ENCODE measurements at regions not wholly inside any gene's neighbourhood (a gene's known extent, or its start where the extent isn't known, plus 50 kb on each side); places are given as distances from the start of the nearest gene placed in this dataset.

DNA sequence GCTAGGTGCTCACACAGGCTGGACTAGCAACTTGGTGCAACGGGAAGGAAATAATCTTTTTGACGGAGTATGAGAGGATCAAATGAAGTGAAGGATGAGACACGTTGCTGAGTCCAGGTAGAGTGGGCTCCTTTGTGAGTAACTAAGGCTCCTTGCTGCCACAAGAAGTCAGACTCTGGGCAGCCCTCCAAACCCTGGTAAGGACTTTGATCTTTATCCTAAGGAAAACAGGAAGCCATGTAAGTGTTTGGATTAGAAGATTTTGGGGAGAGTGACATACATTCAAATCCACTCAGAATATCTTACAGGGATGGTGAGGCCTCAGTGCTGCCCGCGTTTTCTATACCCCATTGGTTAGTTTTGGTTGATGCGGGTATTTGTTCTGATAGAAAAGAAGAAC lies 155.9 kb upstream of the RAG2 start:
- no peaks in the 10 kb centered on the region for H3K23me2 ChIP-seq (ENCODE audit: insufficient read length, low read depth, low read length, poor library complexity, severe bottlenecking)
- no peak overlapping the region for H2BK12ac ChIP-seq (ENCODE audit: insufficient read length, low read depth, low read length)
- no peak overlapping the region for H2BK120ac ChIP-seq (ENCODE audit: low read depth, low read length, poor library complexity, severe bottlenecking)
- H3K56ac ChIP-seq (ENCODE audit: insufficient read length, low read depth, low read length), result no peak overlapping the region
- Mint-ChIP-seq H3K36me3 (ENCODE audit: insufficient read depth in 1 of 3, low read depth in 3 of 3) (no peaks in the 10 kb centered on the region), H3K4me3 (no peak overlapping the region), H3K4me1 (peaks cover 5 to 8% of the 10 kb centered on the region in 2 experiments), H3K27me3 (ENCODE audit: low read depth) (no peaks in the 10 kb centered on the region), H3K9me3 (no peaks in the 10 kb centered on the region), H3K27ac (no peak overlapping the region)
- H4K8ac ChIP-seq (replicated peaks; ENCODE audit: insufficient read length, low read depth, low read length), result no peak overlapping the region
- no peak overlapping the region for H2BK5ac ChIP-seq (ENCODE audit: insufficient read length, low read length)
- no peaks in the 10 kb centered on the region for H3K79me2 ChIP-seq (ENCODE audit: insufficient read depth, low read length)
- TF ChIP-seq, protein P1, sequence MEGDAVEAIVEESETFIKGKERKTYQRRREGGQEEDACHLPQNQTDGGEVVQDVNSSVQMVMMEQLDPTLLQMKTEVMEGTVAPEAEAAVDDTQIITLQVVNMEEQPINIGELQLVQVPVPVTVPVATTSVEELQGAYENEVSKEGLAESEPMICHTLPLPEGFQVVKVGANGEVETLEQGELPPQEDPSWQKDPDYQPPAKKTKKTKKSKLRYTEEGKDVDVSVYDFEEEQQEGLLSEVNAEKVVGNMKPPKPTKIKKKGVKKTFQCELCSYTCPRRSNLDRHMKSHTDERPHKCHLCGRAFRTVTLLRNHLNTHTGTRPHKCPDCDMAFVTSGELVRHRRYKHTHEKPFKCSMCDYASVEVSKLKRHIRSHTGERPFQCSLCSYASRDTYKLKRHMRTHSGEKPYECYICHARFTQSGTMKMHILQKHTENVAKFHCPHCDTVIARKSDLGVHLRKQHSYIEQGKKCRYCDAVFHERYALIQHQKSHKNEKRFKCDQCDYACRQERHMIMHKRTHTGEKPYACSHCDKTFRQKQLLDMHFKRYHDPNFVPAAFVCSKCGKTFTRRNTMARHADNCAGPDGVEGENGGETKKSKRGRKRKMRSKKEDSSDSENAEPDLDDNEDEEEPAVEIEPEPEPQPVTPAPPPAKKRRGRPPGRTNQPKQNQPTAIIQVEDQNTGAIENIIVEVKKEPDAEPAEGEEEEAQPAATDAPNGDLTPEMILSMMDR (conservative IDR thresholded peaks at IDR 0.05), result no peak
- no peaks in the 10 kb centered on the region; the same call in 1 of the 2 replicates for H3K4me1 ChIP-seq (ENCODE audit: insufficient read depth, low read length)
- no peak overlapping the region for H3K14ac ChIP-seq (ENCODE audit: insufficient read depth, low read length)
- H2BK15ac ChIP-seq (ENCODE audit: low read depth, low read length), result no peak overlapping the region
- no peak overlapping the region for H3K4me2 ChIP-seq (ENCODE audit: insufficient read depth, insufficient read length, low read length)
- H2AK5ac ChIP-seq (ENCODE audit: insufficient read length, low read length), result no peak overlapping the region
- H3T11ph ChIP-seq (ENCODE audit: low read length), result no peak overlapping the region
- no peak overlapping the region for H3K27ac ChIP-seq (ENCODE audit: insufficient read length, low read depth, low read length)
- no peak overlapping the region for H2AFZ ChIP-seq (ENCODE audit: low read length)
- no peak overlapping the region for H3K9ac ChIP-seq (ENCODE audit: extremely low read depth, insufficient read length, low read length)
- no peak overlapping the region for H3K4ac ChIP-seq (ENCODE audit: low read depth, low read length)
- H3K27me3 ChIP-seq (ENCODE audit: insufficient read depth, low read length), result no peaks in the 10 kb centered on the region
- no peak overlapping the region for H3K23ac ChIP-seq (ENCODE audit: insufficient read length, low read depth, low read length)
- H4K5ac ChIP-seq (ENCODE audit: insufficient read length, low read depth, low read length), result no peak overlapping the region
- DNase-seq, result no peak
- no peak overlapping the region for H4K91ac ChIP-seq (ENCODE audit: insufficient read length, low read depth, low read length)
- no peak overlapping the region for H3K18ac ChIP-seq (ENCODE audit: insufficient read length, low read depth, low read length)
- H2BK20ac ChIP-seq (ENCODE audit: low read depth, low read length, poor library complexity, severe bottlenecking), result no peak overlapping the region
- no CpG with 5 or more reads among the region's 6 CpGs for WGBS (ENCODE audit: extremely low coverage, insufficient read length, low lambda C conversion rate)
- H4K20me1 ChIP-seq (ENCODE audit: control insufficient read depth, insufficient read depth, insufficient read length), result no peaks in the 10 kb centered on the region
- H3K79me1 ChIP-seq (ENCODE audit: insufficient read depth, low read depth, low read length, poor library complexity, severe bottlenecking), result no peaks in the 10 kb centered on the region
- H3K9me3 ChIP-seq (ENCODE audit: control insufficient read depth, low read depth, low read length), result no peaks in the 10 kb centered on the region
